ENCODE measurements at regions not wholly inside any gene's neighbourhood (a gene's known extent, or its start where the extent isn't known, plus 50 kb on each side); places are given as distances from the start of the nearest gene placed in this dataset.
"Not testable (repeated sequence)": the region's sequence is repeated elsewhere in the genome, so short reads cannot be mapped to it uniquely, and the experiment has no call there.

GRCh38 chrX:819684-820083 lies 189.1 kb downstream of the SHOX start:
- no peak for DNase-seq
- Histone ChIP-seq H3K9me3 (no peaks in the 10 kb centered on the region), H3K27ac (no peak overlapping the region), H3K36me3 (no peaks in the 10 kb centered on the region), H3K4me1 (no peaks in the 10 kb centered on the region), H3K4me3 (no peak overlapping the region), H3K27me3 (no peaks in the 10 kb centered on the region)
- 91 to 100% methylated on average over 2 to 15 of the region's 15 CpGs for WGBS, 2 donors (ENCODE audit: low coverage in 1 of 2)
- in situ Hi-C loops (cut with MboI; ENCODE audit: low pct_ligation_motif_present in 1 of 4, low pct_unique_long_range_greater_than_20kb in 1 of 4, low sequenced_read_pairs in 3 of 4) = no loop called here
- intact Hi-C loops (cut with DNase I; ENCODE audit: low total_unique reads) = no loop called here
- no peak for TF ChIP-seq CTCF (IDR thresholded peaks at IDR 0.05)
- no peak for TF ChIP-seq POLR2A (IDR thresholded peaks at IDR 0.05)
- TF ChIP-seq EP300 (IDR thresholded peaks at IDR 0.05; ENCODE audit: low read depth) = no peak
- TF ChIP-seq POLR2AphosphoS5 (IDR thresholded peaks at IDR 0.05) = no peak

- DNase-seq = no peak
- H3K27ac ChIP-seq = no peak overlapping the region
- H3K9me3 ChIP-seq = no peaks in the 10 kb centered on the region
- in situ Hi-C loops (cut with MboI; ENCODE audit: low pct_ligation_motif_present in 1 of 4, low pct_unique_long_range_greater_than_20kb in 1 of 4, low sequenced_read_pairs in 3 of 4) (no loop called here), intact Hi-C loops (cut with DNase I; ENCODE audit: low total_unique reads) (no loop called here)
- no peaks in the 10 kb centered on the region for H3K4me1 ChIP-seq
- H3K4me3 ChIP-seq = no peak overlapping the region
- H3K36me3 ChIP-seq = no peaks in the 10 kb centered on the region
- no peak for TF ChIP-seq EP300 (IDR thresholded peaks at IDR 0.05; ENCODE audit: low read depth)
- TF ChIP-seq CTCF (IDR thresholded peaks at IDR 0.05) = no peak
- no peak for TF ChIP-seq POLR2AphosphoS5 (IDR thresholded peaks at IDR 0.05)
- no peak for TF ChIP-seq POLR2A (IDR thresholded peaks at IDR 0.05)
- H3K27me3 ChIP-seq = no peaks in the 10 kb centered on the region
- 91 to 94% methylated on average over 9 of the region's 9 CpGs for WGBS, 2 donors (ENCODE audit: low coverage in 1 of 2)
These were observed 187.2 kb downstream of the SHOX start for GRCh38 chrX:817759-818300.

- H3K27me3 ChIP-seq; H3K4me3 ChIP-seq; H3K9me3 ChIP-seq; H3K36me3 ChIP-seq; H3K4me1 ChIP-seq; DNase-seq; in situ Hi-C loops (cut with MboI; ENCODE audit: low pct_ligation_motif_present in 1 of 4, low pct_unique_long_range_greater_than_20kb in 1 of 4, low sequenced_read_pairs in 3 of 4); intact Hi-C loops (cut with DNase I; ENCODE audit: low total_unique reads); H3K27ac ChIP-seq: not testable (repeated sequence)
- 84% methylated on average over 9 of the region's 9 CpGs; no CpG with 5 or more reads in 1 of the 2 donors for WGBS, 2 donors (ENCODE audit: low coverage in 1 of 2)
These were observed 186.6 kb downstream of the SHOX start for GRCh38 chrX:817147-817546.

- no peak overlapping the region for H3K27ac ChIP-seq
- H3K4me1 ChIP-seq = no peaks in the 10 kb centered on the region
- no peak overlapping the region for H3K4me3 ChIP-seq
- TF ChIP-seq CTCF (IDR thresholded peaks at IDR 0.05) (no peak), EP300 (IDR thresholded peaks at IDR 0.05; ENCODE audit: low read depth) (no peak), POLR2AphosphoS5 (IDR thresholded peaks at IDR 0.05) (no peak), POLR2A (IDR thresholded peaks at IDR 0.05) (no peak)
- H3K27me3 ChIP-seq = no peaks in the 10 kb centered on the region
- in situ Hi-C loops (cut with MboI; ENCODE audit: low pct_ligation_motif_present in 1 of 4, low pct_unique_long_range_greater_than_20kb in 1 of 4, low sequenced_read_pairs in 3 of 4) = no loop called here
- WGBS, 2 donors (ENCODE audit: low coverage in 1 of 2) = 93 to 98% methylated on average over 13 to 14 of the region's 14 CpGs
- no peaks in the 10 kb centered on the region for H3K9me3 ChIP-seq
- intact Hi-C loops (cut with DNase I; ENCODE audit: low total_unique reads) = no loop called here
- no peak for DNase-seq
- H3K36me3 ChIP-seq = no peaks in the 10 kb centered on the region
These were observed 185.8 kb downstream of the SHOX start for GRCh38 chrX:816411-816810.

GRCh38 chrX:810186-810585 lies 179.6 kb downstream of the SHOX start:
- intact Hi-C loops (cut with DNase I; ENCODE audit: low total_unique reads) = no loop called here

More at GRCh38 chrX:810186-810585, 179.6 kb downstream of the SHOX start:
- no peaks in the 10 kb centered on the region for H3K4me1 ChIP-seq
- no peak for DNase-seq
- in situ Hi-C loops (cut with MboI; ENCODE audit: low pct_ligation_motif_present in 1 of 4, low pct_unique_long_range_greater_than_20kb in 1 of 4, low sequenced_read_pairs in 3 of 4) = no loop called here
- TF ChIP-seq POLR2A (IDR thresholded peaks at IDR 0.05) (no peak), POLR2AphosphoS5 (IDR thresholded peaks at IDR 0.05) (no peak), EP300 (IDR thresholded peaks at IDR 0.05; ENCODE audit: low read depth) (no peak), CTCF (IDR thresholded peaks at IDR 0.05) (no peak)
- H3K4me3 ChIP-seq = no peak overlapping the region
- no peak overlapping the region for H3K27ac ChIP-seq
- H3K36me3 ChIP-seq = no peaks in the 10 kb centered on the region
- no peaks in the 10 kb centered on the region for H3K9me3 ChIP-seq
- no peaks in the 10 kb centered on the region for H3K27me3 ChIP-seq
- 71 to 96% methylated on average over 4 to 5 of the region's 5 CpGs for WGBS, 2 donors (ENCODE audit: low coverage in 1 of 2)
